HL-60 (cell line): ENCODE measurements at regions not wholly inside any gene's neighbourhood (a gene's known extent, or its start where the extent isn't known, plus 50 kb on each side); places are given as distances from the start of the nearest gene placed in this dataset.
A peak's percentile ranks its signal among the peaks of the same experiment; 100 is the strongest.

Experiments
- DNase-seq, 2 experiments: peaks; one replicate each; pipeline ENCODE4 v3.0.0-alpha.2; 2010 to 2020; ENCODE audit warnings: low read depth in 1 of 2, low spot score in 1 of 2
- H3K27ac ChIP-seq: fragments of 250-450 bp; sonication (Bioruptor Pico); replicated peaks from 2 replicates; pipeline ENCODE4 v1.5.1; 2020; ENCODE audit warnings: mild to moderate bottlenecking, moderate library complexity
- H3K27me3 ChIP-seq: fragments of 250-450 bp; sonication (Bioruptor Pico); 2 replicates; pipeline ENCODE4 v1.5.1; 2021; ENCODE audit warnings: mild to moderate bottlenecking, moderate library complexity; ENCODE audit not compliant: insufficient read depth, poor library complexity, severe bottlenecking
- H3K4me3 ChIP-seq: replicated peaks from 2 replicates; pipeline ENCODE4 v1.5.1; 2011; ENCODE audit warnings: mild to moderate bottlenecking, control low read depth, low read length; ENCODE audit not compliant: insufficient read depth
- GABPA ChIP-seq: IDR thresholded peaks from 2 replicates; pipeline ENCODE4 v1.6.1; 2012; ENCODE audit warnings: low read depth
- POLR2AphosphoS5 ChIP-seq: IDR thresholded peaks from 2 replicates; pipeline ENCODE4 v1.6.1; 2012; ENCODE audit warnings: low read depth
- SPI1 ChIP-seq: IDR thresholded peaks from 2 replicates; pipeline ENCODE4 v1.6.1; 2012; ENCODE audit warnings: low read depth, mild to moderate bottlenecking, borderline replicate concordance
- TF ChIP-seq, protein P1 (sequence below): IDR thresholded peaks from 2 replicates; pipeline ENCODE4 v1.6.1; 2012; ENCODE audit warnings: low read depth; ENCODE audit not compliant: insufficient replicate concordance
- TF ChIP-seq, protein P2 (sequence below): IDR thresholded peaks from one replicate; pipeline ENCODE4 v1.5.1; 2011; ENCODE audit warnings: low read length, control low read depth, inconsistent platforms; ENCODE audit not compliant: insufficient read depth

DNA sequence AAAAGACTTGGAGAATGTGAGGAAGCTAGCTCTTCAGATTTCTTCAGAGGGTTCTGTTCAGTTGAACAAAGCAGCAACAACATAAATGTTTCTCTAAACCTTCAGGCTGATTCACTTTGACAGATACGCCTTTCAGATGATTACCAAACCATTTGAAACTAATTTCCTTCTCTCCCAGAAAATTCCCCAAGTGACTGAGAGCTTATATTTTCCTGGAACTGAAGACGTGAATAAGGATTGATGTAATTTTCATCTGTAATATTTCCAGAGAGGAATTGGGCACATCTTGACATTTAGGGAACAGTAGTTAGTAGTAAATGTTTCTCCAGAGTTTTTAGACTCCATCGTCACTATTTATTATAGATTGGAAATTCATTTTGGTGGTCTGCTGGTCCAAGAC is 108.6 kb upstream of the AADACL2 start:
- no peak for DNase-seq
- Histone ChIP-seq H3K4me3 (no peak overlapping the region), H3K27me3 (no peaks in the 10 kb centered on the region), H3K27ac (no peak overlapping the region)
- TF ChIP-seq, protein P1, sequence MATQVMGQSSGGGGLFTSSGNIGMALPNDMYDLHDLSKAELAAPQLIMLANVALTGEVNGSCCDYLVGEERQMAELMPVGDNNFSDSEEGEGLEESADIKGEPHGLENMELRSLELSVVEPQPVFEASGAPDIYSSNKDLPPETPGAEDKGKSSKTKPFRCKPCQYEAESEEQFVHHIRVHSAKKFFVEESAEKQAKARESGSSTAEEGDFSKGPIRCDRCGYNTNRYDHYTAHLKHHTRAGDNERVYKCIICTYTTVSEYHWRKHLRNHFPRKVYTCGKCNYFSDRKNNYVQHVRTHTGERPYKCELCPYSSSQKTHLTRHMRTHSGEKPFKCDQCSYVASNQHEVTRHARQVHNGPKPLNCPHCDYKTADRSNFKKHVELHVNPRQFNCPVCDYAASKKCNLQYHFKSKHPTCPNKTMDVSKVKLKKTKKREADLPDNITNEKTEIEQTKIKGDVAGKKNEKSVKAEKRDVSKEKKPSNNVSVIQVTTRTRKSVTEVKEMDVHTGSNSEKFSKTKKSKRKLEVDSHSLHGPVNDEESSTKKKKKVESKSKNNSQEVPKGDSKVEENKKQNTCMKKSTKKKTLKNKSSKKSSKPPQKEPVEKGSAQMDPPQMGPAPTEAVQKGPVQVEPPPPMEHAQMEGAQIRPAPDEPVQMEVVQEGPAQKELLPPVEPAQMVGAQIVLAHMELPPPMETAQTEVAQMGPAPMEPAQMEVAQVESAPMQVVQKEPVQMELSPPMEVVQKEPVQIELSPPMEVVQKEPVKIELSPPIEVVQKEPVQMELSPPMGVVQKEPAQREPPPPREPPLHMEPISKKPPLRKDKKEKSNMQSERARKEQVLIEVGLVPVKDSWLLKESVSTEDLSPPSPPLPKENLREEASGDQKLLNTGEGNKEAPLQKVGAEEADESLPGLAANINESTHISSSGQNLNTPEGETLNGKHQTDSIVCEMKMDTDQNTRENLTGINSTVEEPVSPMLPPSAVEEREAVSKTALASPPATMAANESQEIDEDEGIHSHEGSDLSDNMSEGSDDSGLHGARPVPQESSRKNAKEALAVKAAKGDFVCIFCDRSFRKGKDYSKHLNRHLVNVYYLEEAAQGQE: no peak
- TF ChIP-seq, protein P2, sequence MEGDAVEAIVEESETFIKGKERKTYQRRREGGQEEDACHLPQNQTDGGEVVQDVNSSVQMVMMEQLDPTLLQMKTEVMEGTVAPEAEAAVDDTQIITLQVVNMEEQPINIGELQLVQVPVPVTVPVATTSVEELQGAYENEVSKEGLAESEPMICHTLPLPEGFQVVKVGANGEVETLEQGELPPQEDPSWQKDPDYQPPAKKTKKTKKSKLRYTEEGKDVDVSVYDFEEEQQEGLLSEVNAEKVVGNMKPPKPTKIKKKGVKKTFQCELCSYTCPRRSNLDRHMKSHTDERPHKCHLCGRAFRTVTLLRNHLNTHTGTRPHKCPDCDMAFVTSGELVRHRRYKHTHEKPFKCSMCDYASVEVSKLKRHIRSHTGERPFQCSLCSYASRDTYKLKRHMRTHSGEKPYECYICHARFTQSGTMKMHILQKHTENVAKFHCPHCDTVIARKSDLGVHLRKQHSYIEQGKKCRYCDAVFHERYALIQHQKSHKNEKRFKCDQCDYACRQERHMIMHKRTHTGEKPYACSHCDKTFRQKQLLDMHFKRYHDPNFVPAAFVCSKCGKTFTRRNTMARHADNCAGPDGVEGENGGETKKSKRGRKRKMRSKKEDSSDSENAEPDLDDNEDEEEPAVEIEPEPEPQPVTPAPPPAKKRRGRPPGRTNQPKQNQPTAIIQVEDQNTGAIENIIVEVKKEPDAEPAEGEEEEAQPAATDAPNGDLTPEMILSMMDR: no peak
- TF ChIP-seq SPI1: no peak
- TF ChIP-seq POLR2AphosphoS5: no peak
- no peak for TF ChIP-seq GABPA

- no peak for DNase-seq
- H3K4me3 ChIP-seq: no peak overlapping the region
- H3K27ac ChIP-seq: no peak overlapping the region; the same call in 1 of the 2 replicates
- peak; percentile 49 for TF ChIP-seq SPI1
- no peak for TF ChIP-seq GABPA
- H3K27me3 ChIP-seq: no peaks in the 10 kb centered on the region
Observed at GRCh38 chr3:151620071-151620470, 113.7 kb upstream of the AADACL2 start.

- TF ChIP-seq GABPA: no peak
- no peak for TF ChIP-seq SPI1
- TF ChIP-seq, protein P1: no peak
- TF ChIP-seq, protein P2: no peak
- no peak for TF ChIP-seq POLR2AphosphoS5
- H3K27ac ChIP-seq: no peak overlapping the region
Observed at GRCh38 chr3:151615464-151615863, 118.3 kb upstream of the AADACL2 start.

DNA sequence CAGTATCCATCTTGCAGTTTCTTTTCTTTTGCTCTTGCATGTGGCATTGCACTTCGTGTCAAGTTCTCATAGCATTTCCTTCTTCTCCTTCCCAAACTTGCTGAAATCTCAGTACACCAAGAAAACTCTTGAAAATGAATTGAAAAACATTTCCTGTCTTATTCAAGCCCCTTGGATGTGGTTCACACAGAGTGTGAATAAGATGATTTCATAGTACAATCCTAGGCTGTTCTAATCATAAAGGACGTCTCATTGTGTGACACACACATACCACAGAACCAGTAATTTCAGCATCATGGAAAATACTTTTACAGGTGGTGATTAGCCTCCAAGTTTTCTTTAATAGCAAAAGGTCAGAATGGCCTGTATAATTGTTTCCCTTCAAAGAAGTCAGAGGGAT is 121.6 kb upstream of the AADACL2 start:
- no peak for DNase-seq
- Histone ChIP-seq H3K27ac (no peak overlapping the region), H3K4me3 (no peak overlapping the region), H3K27me3 (no peaks in the 10 kb centered on the region)
- TF ChIP-seq GABPA: no peak
- TF ChIP-seq SPI1: no peak
- TF ChIP-seq, protein P1: no peak
- TF ChIP-seq POLR2AphosphoS5: no peak
- TF ChIP-seq, protein P2: no peak

More at GRCh38 chr3:151615464-151615863, 118.3 kb upstream of the AADACL2 start:
- DNase-seq: no peak
- no peak overlapping the region for H3K4me3 ChIP-seq
- H3K27me3 ChIP-seq: no peaks in the 10 kb centered on the region
